HL-60 (cell line): ENCODE measurements at regions not wholly inside any gene's neighbourhood (a gene's known extent, or its start where the extent isn't known, plus 50 kb on each side); places are given as distances from the start of the nearest gene placed in this dataset.

Source experiments
- DNase-seq, 2 experiments: peaks; one replicate each; pipeline ENCODE4 v3.0.0-alpha.2; 2010 to 2020; ENCODE audit warnings: low read depth in 1 of 2, low spot score in 1 of 2
- H3K27ac ChIP-seq: fragments of 250-450 bp; sonication (Bioruptor Pico); replicated peaks from 2 replicates; pipeline ENCODE4 v1.5.1; 2020; ENCODE audit warnings: mild to moderate bottlenecking, moderate library complexity
- H3K27me3 ChIP-seq: fragments of 250-450 bp; sonication (Bioruptor Pico); 2 replicates; pipeline ENCODE4 v1.5.1; 2021; ENCODE audit warnings: mild to moderate bottlenecking, moderate library complexity; ENCODE audit not compliant: insufficient read depth, poor library complexity, severe bottlenecking
- H3K4me3 ChIP-seq: replicated peaks from 2 replicates; pipeline ENCODE4 v1.5.1; 2011; ENCODE audit warnings: mild to moderate bottlenecking, control low read depth, low read length; ENCODE audit not compliant: insufficient read depth
- GABPA ChIP-seq: IDR thresholded peaks from 2 replicates; pipeline ENCODE4 v1.6.1; 2012; ENCODE audit warnings: low read depth
- POLR2AphosphoS5 ChIP-seq: IDR thresholded peaks from 2 replicates; pipeline ENCODE4 v1.6.1; 2012; ENCODE audit warnings: low read depth
- SPI1 ChIP-seq: IDR thresholded peaks from 2 replicates; pipeline ENCODE4 v1.6.1; 2012; ENCODE audit warnings: low read depth, mild to moderate bottlenecking, borderline replicate concordance
- TF ChIP-seq, protein P1 (sequence below): IDR thresholded peaks from one replicate; pipeline ENCODE4 v1.5.1; 2011; ENCODE audit warnings: low read length, control low read depth, inconsistent platforms; ENCODE audit not compliant: insufficient read depth
- TF ChIP-seq, protein P2 (sequence below): IDR thresholded peaks from 2 replicates; pipeline ENCODE4 v1.6.1; 2012; ENCODE audit warnings: low read depth; ENCODE audit not compliant: insufficient replicate concordance

DNA sequence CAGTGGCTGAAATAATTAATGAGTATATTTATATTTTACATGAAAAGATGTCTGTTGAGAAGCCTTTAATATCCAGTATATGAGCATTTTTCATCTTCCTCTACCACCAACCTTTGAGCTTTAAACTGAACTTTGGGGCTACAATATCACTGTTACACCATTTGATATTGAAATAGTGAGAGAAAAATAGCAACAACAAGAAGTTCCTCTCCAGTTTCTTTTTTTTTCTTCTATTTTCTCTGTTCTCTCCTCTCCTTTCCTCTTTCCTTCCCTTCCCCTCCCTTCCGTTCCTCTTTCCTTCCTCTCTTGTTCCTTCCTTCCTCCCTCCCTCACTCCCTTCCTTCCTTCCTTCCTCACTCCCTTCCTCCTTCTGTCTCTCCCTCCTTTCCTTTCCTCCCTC, 1591.4 kb downstream of the PLA2G4A start:
- Histone ChIP-seq H3K27me3 (no peaks in the 10 kb centered on the region), H3K4me3 (no peak overlapping the region), H3K27ac (no peak overlapping the region)
- DNase-seq: no peak
- TF ChIP-seq GABPA (no peak), SPI1 (no peak; the same call in 1 of the 2 replicates), POLR2AphosphoS5 (no peak)
- TF ChIP-seq, protein P1, sequence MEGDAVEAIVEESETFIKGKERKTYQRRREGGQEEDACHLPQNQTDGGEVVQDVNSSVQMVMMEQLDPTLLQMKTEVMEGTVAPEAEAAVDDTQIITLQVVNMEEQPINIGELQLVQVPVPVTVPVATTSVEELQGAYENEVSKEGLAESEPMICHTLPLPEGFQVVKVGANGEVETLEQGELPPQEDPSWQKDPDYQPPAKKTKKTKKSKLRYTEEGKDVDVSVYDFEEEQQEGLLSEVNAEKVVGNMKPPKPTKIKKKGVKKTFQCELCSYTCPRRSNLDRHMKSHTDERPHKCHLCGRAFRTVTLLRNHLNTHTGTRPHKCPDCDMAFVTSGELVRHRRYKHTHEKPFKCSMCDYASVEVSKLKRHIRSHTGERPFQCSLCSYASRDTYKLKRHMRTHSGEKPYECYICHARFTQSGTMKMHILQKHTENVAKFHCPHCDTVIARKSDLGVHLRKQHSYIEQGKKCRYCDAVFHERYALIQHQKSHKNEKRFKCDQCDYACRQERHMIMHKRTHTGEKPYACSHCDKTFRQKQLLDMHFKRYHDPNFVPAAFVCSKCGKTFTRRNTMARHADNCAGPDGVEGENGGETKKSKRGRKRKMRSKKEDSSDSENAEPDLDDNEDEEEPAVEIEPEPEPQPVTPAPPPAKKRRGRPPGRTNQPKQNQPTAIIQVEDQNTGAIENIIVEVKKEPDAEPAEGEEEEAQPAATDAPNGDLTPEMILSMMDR: no peak
- TF ChIP-seq, protein P2, sequence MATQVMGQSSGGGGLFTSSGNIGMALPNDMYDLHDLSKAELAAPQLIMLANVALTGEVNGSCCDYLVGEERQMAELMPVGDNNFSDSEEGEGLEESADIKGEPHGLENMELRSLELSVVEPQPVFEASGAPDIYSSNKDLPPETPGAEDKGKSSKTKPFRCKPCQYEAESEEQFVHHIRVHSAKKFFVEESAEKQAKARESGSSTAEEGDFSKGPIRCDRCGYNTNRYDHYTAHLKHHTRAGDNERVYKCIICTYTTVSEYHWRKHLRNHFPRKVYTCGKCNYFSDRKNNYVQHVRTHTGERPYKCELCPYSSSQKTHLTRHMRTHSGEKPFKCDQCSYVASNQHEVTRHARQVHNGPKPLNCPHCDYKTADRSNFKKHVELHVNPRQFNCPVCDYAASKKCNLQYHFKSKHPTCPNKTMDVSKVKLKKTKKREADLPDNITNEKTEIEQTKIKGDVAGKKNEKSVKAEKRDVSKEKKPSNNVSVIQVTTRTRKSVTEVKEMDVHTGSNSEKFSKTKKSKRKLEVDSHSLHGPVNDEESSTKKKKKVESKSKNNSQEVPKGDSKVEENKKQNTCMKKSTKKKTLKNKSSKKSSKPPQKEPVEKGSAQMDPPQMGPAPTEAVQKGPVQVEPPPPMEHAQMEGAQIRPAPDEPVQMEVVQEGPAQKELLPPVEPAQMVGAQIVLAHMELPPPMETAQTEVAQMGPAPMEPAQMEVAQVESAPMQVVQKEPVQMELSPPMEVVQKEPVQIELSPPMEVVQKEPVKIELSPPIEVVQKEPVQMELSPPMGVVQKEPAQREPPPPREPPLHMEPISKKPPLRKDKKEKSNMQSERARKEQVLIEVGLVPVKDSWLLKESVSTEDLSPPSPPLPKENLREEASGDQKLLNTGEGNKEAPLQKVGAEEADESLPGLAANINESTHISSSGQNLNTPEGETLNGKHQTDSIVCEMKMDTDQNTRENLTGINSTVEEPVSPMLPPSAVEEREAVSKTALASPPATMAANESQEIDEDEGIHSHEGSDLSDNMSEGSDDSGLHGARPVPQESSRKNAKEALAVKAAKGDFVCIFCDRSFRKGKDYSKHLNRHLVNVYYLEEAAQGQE: no peak

DNA sequence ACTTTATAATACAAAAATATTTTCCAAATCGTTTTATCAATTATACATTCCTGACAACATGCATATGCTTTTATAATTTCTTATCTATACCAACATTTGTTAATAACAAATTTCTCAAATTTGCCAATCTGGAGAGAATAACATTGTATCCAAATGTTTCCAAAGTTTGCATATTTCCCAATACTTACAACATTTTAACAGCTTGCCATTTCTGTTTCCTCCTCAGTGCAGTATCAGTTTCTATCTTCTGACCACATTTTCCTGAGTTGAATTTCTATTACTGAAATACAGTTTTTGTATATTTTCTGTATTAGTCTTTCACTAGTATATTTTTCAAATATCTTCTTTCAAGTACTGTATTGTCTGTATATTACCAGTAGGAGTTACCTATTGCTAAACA, 1594.3 kb downstream of the PLA2G4A start:
- TF ChIP-seq GABPA (no peak), POLR2AphosphoS5 (no peak), SPI1 (no peak)
- TF ChIP-seq, protein P2: no peak
- TF ChIP-seq, protein P1: no peak
- peak overlapping the region; percentile 18 for H3K27ac ChIP-seq
- H3K27me3 ChIP-seq: no peaks in the 10 kb centered on the region
- no peak overlapping the region for H3K4me3 ChIP-seq
- DNase-seq: peak in 1 of 2 experiments; percentile 50

DNA sequence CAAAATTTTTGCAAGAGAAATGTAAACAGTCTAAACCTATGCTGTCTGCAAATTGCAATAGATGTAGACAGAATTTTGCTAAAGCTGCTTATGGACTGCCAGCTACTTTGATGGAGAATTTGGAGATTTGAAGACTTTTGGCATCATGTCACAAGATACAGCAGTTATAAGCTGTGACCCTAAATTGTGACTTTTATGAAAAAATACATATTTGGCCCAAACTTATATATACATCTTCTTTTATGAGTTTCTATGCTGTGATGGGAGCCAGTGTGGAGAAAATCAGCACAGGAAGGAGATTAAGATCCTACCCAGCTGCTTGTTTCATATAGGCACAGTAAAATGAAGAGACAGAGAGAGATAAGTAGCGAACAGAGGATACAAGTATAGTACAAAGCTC, 1595.4 kb downstream of the PLA2G4A start:
- no peaks in the 10 kb centered on the region for H3K27me3 ChIP-seq
- DNase-seq: no peak
- H3K27ac ChIP-seq: no peak overlapping the region
- TF ChIP-seq POLR2AphosphoS5: no peak
- no peak for TF ChIP-seq GABPA
- TF ChIP-seq SPI1: no peak
- TF ChIP-seq, protein P1: no peak
- TF ChIP-seq, protein P2: no peak
- H3K4me3 ChIP-seq: no peak overlapping the region
